Muscle layer of duodenum (tissue), 2 donors: ENCODE measurements at regions not wholly inside any gene's neighbourhood (a gene's known extent, or its start where the extent isn't known, plus 50 kb on each side); places are given as distances from the start of the nearest gene placed in this dataset.

Experiments
- H3K27ac ChIP-seq: one replicate; pipeline ENCODE4 v1.7.0; 2013; ENCODE audit warnings: mild to moderate bottlenecking, low read length
- H3K27me3 ChIP-seq: one replicate; pipeline ENCODE4 v1.7.0; 2013; ENCODE audit warnings: low read depth, mild to moderate bottlenecking, control low read depth, low read length
- H3K36me3 ChIP-seq, 2 donors: one replicate each; pipeline ENCODE4 v1.7.0; 2013; ENCODE audit warnings: low read length in 2 of 2, control low read depth in 1 of 2, mild to moderate bottlenecking in 1 of 2; ENCODE audit not compliant: insufficient read depth in 2 of 2, control insufficient read depth in 1 of 2
- H3K4me1 ChIP-seq, 2 donors: one replicate each; pipeline ENCODE4 v1.7.0; 2013; ENCODE audit warnings: low read length in 2 of 2, mild to moderate bottlenecking in 2 of 2, control low read depth in 1 of 2, moderate library complexity in 1 of 2; ENCODE audit not compliant: insufficient read depth in 2 of 2, control insufficient read depth in 1 of 2
- H3K4me3 ChIP-seq, 2 donors: one replicate each; pipeline ENCODE4 v1.7.0; 2013; ENCODE audit warnings: low read length in 2 of 2, low read depth in 1 of 2, mild to moderate bottlenecking in 1 of 2
- H3K9me3 ChIP-seq, 2 donors: one replicate each; pipeline ENCODE4 v1.7.0; 2013; ENCODE audit warnings: low read length in 2 of 2, control low read depth in 1 of 2, mild to moderate bottlenecking in 1 of 2; ENCODE audit not compliant: control insufficient read depth in 1 of 2
- donor health status: healthy.

DNA sequence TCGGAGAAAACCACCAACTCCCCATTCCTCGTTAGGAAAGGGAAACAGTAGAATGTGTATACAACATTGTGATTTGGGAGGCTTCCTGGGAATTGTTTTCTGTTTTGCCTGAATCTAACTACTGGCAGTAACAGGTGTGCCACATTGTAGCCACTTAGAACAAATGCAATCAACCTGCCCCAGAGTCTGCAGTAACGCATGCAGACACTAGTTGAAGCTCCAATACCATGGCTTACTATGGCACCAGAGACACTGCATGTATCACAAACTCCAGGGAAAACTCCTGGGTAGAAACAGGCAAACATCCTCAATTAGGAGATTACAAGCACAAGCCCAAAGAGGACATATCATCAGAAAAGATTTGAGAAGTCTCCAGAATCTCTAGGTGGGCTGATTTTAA is 154.2 kb upstream of the NEIL3 start:
- Histone ChIP-seq H3K27me3 (no peaks in the 10 kb centered on the region), H3K36me3 (no peaks in the 10 kb centered on the region), H3K4me1 (no peaks in the 10 kb centered on the region)

DNA sequence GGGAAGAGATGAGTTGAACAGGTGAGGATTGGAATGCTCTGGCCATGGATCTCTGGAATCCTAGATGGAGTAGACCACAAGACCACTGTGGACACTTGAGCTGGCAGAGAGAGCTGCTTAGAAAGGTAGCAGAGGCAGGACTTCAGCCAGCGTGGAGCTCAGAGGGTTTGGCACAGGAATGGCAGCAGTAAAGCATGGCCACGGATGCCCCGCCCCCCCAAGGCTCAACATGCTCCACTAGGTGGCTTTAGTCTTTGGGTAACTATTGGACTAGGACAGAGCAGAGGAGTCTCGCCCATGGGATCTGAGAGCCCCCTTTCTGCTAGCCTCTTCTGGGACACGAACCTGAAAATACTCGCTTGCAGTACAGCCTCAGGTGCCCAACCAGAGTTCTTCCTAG is 150.1 kb upstream of the NEIL3 start:
- Histone ChIP-seq H3K4me3 (no peak overlapping the region), H3K9me3 (no peaks in the 10 kb centered on the region), H3K36me3 (no peaks in the 10 kb centered on the region), H3K4me1 (no peaks in the 10 kb centered on the region), H3K27me3 (no peaks in the 10 kb centered on the region), H3K27ac (no peak overlapping the region)

More for the DNA sequence above, 154.2 kb upstream of the NEIL3 start:
- H3K4me3 ChIP-seq: no peak overlapping the region
- no peak overlapping the region for H3K27ac ChIP-seq
- no peaks in the 10 kb centered on the region for H3K9me3 ChIP-seq

DNA sequence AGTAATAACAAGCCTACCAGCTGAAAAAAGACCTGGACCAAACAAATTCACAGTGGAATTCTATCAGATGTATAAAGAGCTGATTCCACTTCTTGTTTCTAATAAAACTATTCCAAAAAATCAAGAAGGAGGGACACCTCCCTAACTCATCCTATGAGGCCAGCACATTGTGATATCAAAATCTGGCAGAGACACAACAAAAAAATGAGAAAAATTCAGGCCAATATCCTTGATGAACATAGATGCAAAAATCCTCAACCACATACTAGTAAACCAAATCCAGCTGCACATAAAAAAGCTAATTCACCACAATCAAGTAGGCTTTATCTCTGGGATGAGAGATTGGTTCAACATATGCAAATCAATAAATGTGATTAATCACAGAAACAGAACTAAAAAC is 147.9 kb upstream of the NEIL3 start:
- H3K4me1 ChIP-seq: no peaks in the 10 kb centered on the region
- H3K27ac ChIP-seq: no peak overlapping the region
- H3K36me3 ChIP-seq: no peaks in the 10 kb centered on the region
- H3K9me3 ChIP-seq: no peaks in the 10 kb centered on the region
- no peak overlapping the region for H3K4me3 ChIP-seq
- no peaks in the 10 kb centered on the region for H3K27me3 ChIP-seq

DNA sequence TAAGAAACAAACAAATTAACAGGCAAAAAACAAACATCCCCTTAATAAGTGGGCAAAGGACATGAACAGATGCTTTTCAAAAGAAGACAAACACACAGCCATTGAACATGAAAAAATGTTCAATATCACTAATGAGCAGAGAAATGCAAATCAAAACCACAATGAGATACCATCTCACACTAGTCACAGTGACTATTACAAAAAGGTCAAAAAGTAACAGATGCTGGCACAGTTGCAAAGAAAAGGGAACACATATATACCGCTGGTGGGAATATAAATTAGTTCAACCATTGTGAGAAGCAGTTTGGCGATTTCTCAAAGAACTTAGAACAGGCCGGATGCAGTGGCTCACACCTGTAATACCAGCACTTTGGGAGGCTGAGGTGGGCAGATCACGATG is 146.1 kb upstream of the NEIL3 start:
- Histone ChIP-seq H3K36me3 (no peaks in the 10 kb centered on the region), H3K4me3 (no peak overlapping the region), H3K9me3 (no peaks in the 10 kb centered on the region), H3K27me3 (no peaks in the 10 kb centered on the region), H3K27ac (no peak overlapping the region), H3K4me1 (no peaks in the 10 kb centered on the region)

DNA sequence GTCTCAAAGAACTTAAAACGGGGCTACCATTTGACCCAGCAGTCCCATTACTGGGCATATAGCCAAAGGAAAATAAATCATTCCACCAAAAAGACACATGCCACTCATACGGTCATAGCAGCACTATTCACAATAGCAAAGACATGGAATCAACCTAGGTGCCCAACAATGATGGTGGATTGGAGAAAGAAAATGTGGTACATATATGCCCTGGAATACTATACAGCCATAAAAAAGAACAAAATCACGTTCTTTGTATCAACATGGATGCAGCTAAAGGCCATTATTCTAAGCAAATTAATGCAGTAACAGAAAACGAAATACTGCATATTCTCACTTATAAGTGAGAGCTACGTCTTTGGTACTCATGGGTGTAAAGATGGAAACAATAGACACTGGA is 138.1 kb upstream of the NEIL3 start:
- Histone ChIP-seq H3K27ac (no peak overlapping the region), H3K4me3 (no peak overlapping the region), H3K4me1 (no peaks in the 10 kb centered on the region), H3K9me3 (peaks cover 0 to 6% of the 10 kb centered on the region in 2 donors), H3K27me3 (no peaks in the 10 kb centered on the region), H3K36me3 (no peaks in the 10 kb centered on the region)

DNA sequence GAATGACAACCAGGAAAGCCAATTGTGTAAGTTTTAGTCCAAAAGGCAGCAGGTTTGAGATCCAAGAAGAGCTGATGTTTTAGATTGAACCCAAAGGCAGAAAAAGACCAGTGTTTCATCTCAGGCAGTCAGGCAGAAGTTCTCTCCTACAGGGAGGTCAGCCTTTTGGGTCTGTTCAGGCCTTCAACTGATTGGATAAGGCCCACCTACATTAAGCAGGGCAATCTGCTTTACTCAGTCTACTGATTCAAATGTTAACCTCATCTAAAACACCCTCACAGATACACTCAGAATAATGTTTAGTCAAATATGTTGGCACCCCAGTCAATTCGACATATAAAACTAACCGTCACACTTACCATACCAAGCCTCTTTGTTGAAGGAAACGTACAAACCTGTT is 134.2 kb upstream of the NEIL3 start:
- H3K27me3 ChIP-seq: no peaks in the 10 kb centered on the region
- peaks cover 0 to 4% of the 10 kb centered on the region in 2 donors for H3K4me1 ChIP-seq
- H3K36me3 ChIP-seq: no peaks in the 10 kb centered on the region
- H3K4me3 ChIP-seq: no peak overlapping the region
- no peak overlapping the region for H3K27ac ChIP-seq
- peaks cover 0 to 6% of the 10 kb centered on the region in 2 donors for H3K9me3 ChIP-seq

DNA sequence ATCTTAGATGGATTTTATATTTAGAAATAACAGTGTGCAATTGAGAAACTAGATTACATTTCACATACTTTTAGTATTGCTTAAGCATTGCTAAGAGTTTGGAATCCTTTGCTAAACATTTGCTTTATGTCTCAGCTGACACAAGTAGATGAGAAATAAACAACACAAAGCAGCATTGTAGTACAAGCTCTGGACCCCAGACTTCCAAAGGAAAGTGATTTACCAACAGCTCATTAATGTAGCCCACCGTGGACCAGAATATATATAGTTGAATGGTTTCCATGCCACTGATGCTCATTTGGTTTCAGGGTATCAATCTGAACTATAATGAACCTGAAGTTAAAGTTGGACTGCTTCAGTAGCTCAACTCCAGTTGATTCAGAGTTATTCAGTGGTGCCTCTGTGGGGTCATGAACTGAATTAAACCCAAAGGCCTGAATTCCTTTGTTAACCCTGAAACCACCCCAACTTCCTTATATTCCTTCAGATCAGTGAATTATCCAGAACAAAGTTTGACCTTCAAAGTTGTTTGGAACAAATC is 132.1 kb upstream of the NEIL3 start:
- Histone ChIP-seq H3K4me1 (peaks cover 0 to 4% of the 10 kb centered on the region in 2 donors), H3K4me3 (no peak overlapping the region), H3K9me3 (peaks cover 0 to 2% of the 10 kb centered on the region in 2 donors), H3K36me3 (no peaks in the 10 kb centered on the region), H3K27me3 (no peaks in the 10 kb centered on the region), H3K27ac (peak overlapping the region; percentile 12)

DNA sequence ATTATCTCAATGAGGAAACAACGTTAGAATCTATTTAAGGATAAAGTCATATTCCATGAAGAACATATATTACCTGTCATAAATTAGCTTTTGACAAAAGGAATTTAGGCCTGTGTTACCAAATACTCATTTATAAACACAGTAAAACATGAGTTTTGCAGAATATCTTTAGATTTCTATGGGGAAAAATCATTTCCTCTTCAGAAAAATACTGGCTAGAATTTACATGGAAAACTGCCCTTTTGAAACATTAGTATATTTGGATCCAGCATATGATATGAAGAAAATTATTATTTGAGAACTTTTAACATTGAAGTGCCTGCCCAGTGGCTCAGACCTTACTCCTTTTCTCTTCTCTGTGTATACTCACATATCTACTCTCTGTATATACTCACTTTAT is 131.4 kb upstream of the NEIL3 start:
- H3K27me3 ChIP-seq: no peaks in the 10 kb centered on the region
- H3K27ac ChIP-seq: peak overlapping the region; percentile 12
- H3K9me3 ChIP-seq: peaks cover 0 to 2% of the 10 kb centered on the region in 2 donors
- no peaks in the 10 kb centered on the region for H3K36me3 ChIP-seq
- peaks cover 0 to 4% of the 10 kb centered on the region in 2 donors for H3K4me1 ChIP-seq
- H3K4me3 ChIP-seq: no peak overlapping the region

DNA sequence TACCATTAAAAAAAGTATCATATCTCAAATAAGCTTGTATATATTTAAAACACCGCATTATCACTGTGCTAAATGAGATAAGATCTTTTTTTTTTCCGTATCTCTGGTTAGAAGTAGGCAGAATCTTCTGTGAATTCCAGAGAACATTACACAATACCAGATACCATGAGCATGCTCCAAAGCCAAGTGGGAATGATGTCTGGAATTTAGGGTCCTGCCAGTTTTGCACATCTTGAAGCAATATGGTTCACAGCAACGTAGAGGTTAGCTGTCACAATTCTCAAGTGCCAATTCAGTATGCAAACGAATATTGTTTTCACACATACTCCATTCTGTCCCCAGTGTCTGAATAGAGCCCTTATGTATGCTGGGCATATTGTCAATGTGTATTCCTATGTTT is 127.5 kb upstream of the NEIL3 start:
- H3K27me3 ChIP-seq: no peaks in the 10 kb centered on the region
- no peak overlapping the region for H3K4me3 ChIP-seq
- no peaks in the 10 kb centered on the region for H3K36me3 ChIP-seq
- no peaks in the 10 kb centered on the region for H3K9me3 ChIP-seq
- H3K27ac ChIP-seq: no peak overlapping the region
- peaks cover 0 to 11% of the 10 kb centered on the region in 2 donors for H3K4me1 ChIP-seq

DNA sequence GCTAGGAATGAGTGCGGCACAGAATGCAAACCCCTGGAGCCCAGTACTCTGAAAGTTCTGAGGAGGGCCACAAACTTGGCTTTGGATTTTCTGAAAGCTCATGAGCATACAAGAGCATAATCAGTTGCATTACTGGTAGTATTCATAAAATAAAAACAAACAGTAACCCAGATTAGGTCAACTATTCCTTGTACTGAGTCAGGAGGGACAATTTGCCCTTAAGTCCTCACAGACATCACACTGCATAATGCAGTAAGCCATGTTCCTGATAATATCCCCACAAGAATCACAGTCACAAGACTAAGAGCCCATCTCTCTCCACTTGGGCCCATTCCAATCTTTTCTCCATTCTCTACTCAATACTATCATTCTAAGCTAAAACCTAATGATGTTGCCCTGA is 126.9 kb upstream of the NEIL3 start:
- no peaks in the 10 kb centered on the region for H3K27me3 ChIP-seq
- peaks cover 0 to 12% of the 10 kb centered on the region in 2 donors for H3K4me1 ChIP-seq
- H3K4me3 ChIP-seq: no peak overlapping the region
- no peaks in the 10 kb centered on the region for H3K36me3 ChIP-seq
- no peaks in the 10 kb centered on the region for H3K9me3 ChIP-seq
- H3K27ac ChIP-seq: no peak overlapping the region

DNA sequence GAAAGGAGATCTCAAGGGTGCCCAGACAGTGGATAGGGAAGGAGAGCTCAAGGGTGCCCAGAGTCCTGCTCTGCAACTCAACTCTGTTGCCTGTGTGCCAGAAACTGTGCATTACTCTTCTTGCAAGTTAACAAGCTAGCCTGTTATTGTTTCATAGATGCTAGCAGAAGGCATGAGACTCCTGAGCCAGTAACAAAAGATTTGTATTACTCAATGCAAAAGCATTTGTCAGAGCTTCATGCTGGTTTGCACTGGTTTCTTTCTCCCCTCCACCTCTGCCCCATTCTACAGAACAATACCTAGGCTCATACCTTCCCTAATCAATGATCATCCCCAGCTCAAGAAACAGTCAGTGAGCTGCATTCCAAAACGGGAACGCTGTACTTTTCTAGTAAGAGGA is 124.5 kb upstream of the NEIL3 start:
- no peaks in the 10 kb centered on the region for H3K27me3 ChIP-seq
- H3K4me3 ChIP-seq: no peak overlapping the region
- H3K27ac ChIP-seq: no peak overlapping the region

DNA sequence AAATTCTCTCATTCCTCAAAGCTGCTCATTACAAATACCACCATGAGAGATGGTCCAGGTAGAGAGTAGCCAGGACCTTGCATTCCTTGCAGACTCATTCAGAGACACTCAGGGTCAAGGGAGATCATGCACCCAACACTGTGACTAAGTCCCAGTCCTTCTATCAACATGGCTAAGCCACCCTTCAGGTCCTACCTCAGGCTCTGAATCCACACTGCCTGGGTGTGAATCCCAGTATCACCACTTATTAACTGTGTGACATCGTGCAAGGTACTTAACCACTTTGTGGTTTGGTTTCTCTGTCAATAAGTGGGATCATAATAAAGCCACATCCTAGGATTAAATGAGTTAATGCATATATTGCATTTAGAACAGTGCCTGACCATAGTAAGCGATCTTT is 124.1 kb upstream of the NEIL3 start:
- H3K4me3 ChIP-seq: no peak overlapping the region
- peaks cover 0 to 12% of the 10 kb centered on the region in 2 donors for H3K4me1 ChIP-seq
- no peaks in the 10 kb centered on the region for H3K27me3 ChIP-seq
- no peaks in the 10 kb centered on the region for H3K9me3 ChIP-seq
- H3K36me3 ChIP-seq: no peaks in the 10 kb centered on the region
- H3K27ac ChIP-seq: no peak overlapping the region

More for the DNA sequence above, 124.5 kb upstream of the NEIL3 start:
- Histone ChIP-seq H3K9me3 (no peaks in the 10 kb centered on the region), H3K4me1 (peaks cover 0 to 12% of the 10 kb centered on the region in 2 donors), H3K36me3 (no peaks in the 10 kb centered on the region)
